ENCODE measurements at regions not wholly inside any gene's neighbourhood (a gene's known extent, or its start where the extent isn't known, plus 50 kb on each side); places are given as distances from the start of the nearest gene placed in this dataset.

GRCh38 chr18:78423811-78424210 is 555.8 kb upstream of the SALL3 start:
- TF ChIP-seq CTCF (IDR thresholded peaks at IDR 0.05) (no peak), EP300 (IDR thresholded peaks at IDR 0.05; ENCODE audit: low read depth) (no peak)
